ENCODE measurements at regions not wholly inside any gene's neighbourhood (a gene's known extent, or its start where the extent isn't known, plus 50 kb on each side); places are given as distances from the start of the nearest gene placed in this dataset.
"Not testable (repeated sequence)": the region's sequence is repeated elsewhere in the genome, so short reads cannot be mapped to it uniquely, and the experiment has no call there.

GRCh38 chr5:53262348-53262970 lies 152.9 kb upstream of the MOCS2 start:
- H3K4me3 ChIP-seq, result no peak overlapping the region
- no peaks in the 10 kb centered on the region for H3K27me3 ChIP-seq (ENCODE audit: low read depth)
- H3K9me3 ChIP-seq (replicated peaks), result no peaks in the 10 kb centered on the region
- TF ChIP-seq CTCF (IDR thresholded peaks at IDR 0.05; ENCODE audit: borderline replicate concordance), result peak; percentile 50
- H3K27ac ChIP-seq (replicated peaks), result no peak overlapping the region
- DNase-seq, result no peak
- no peaks in the 10 kb centered on the region for H3K4me1 ChIP-seq
- intact Hi-C loops (cut with micrococcal nuclease), result no loop called here
- H3K36me3 ChIP-seq, result no peaks in the 10 kb centered on the region

GRCh38 chr5:53263151-53263550 lies 153.6 kb upstream of the MOCS2 start:
- H3K36me3 ChIP-seq, result no peaks in the 10 kb centered on the region
- no peaks in the 10 kb centered on the region for H3K4me1 ChIP-seq
- intact Hi-C loops (cut with micrococcal nuclease), result no loop called here
- no peak overlapping the region for H3K27ac ChIP-seq (replicated peaks)
- no peak overlapping the region for H3K4me3 ChIP-seq
- peaks cover 6% of the 10 kb centered on the region for H3K9me3 ChIP-seq (replicated peaks)
- no peak for DNase-seq
- TF ChIP-seq CTCF (IDR thresholded peaks at IDR 0.05; ENCODE audit: borderline replicate concordance), result no peak
- peaks cover 4% of the 10 kb centered on the region for H3K27me3 ChIP-seq (ENCODE audit: low read depth)

DNA sequence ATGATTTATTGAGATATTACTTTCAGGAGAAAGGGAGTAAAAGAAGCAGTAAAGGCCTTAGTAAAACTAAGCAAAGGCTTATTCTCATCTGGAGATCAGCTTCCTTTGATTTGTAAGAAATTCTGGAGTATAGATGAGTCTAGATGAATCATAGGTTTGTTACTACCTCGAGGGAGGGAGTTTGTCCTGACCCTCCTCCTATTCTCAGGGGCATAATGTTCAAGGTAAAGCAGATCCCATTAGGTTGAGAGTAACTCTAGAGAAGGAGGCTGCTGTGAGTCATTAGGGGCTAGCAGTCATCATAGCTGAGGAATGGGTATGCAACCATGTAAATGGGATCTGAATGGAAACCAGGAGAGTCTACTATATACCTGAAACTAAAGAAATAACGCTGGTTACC lies 155.5 kb upstream of the MOCS2 start:
- no peak for TF ChIP-seq CTCF (IDR thresholded peaks at IDR 0.05; ENCODE audit: borderline replicate concordance)
- peaks cover 7% of the 10 kb centered on the region for H3K27me3 ChIP-seq (ENCODE audit: low read depth)
- intact Hi-C loops (cut with micrococcal nuclease), result no loop called here
- DNase-seq, result no peak
- no peak overlapping the region for H3K4me3 ChIP-seq
- H3K4me1 ChIP-seq, result no peaks in the 10 kb centered on the region
- H3K36me3 ChIP-seq, result no peaks in the 10 kb centered on the region
- no peak overlapping the region for H3K27ac ChIP-seq (replicated peaks)
- peaks cover 8% of the 10 kb centered on the region for H3K9me3 ChIP-seq (replicated peaks)

DNA sequence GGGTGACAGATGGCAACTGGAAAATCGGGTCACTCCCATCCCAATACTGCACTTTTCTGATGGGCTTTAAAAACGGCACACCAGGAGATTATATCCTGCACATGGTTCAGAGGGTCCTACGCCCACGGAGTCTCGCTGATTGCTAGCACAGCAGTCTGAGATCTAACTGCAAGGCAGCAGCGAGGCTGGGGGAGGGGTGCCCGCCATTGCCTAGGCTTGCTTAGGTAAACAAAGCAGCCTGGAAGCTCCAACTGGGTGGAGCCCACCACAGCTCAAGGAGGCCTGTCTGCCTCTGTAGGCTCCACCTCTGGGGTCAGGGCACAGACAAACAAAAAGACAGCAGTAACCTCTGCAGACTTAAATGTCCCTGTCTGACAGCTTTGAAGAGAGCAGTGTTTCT lies 158.7 kb upstream of the MOCS2 start:
- H3K27me3 ChIP-seq (ENCODE audit: low read depth); H3K4me3 ChIP-seq; intact Hi-C loops (cut with micrococcal nuclease); H3K9me3 ChIP-seq (replicated peaks); H3K27ac ChIP-seq (replicated peaks); H3K36me3 ChIP-seq; H3K4me1 ChIP-seq; DNase-seq: not testable (repeated sequence)

GRCh38 chr5:53275666-53276065 lies 166.1 kb upstream of the MOCS2 start:
- H3K36me3 ChIP-seq, result no peaks in the 10 kb centered on the region
- no peaks in the 10 kb centered on the region for H3K4me1 ChIP-seq
- no peak overlapping the region for H3K4me3 ChIP-seq
- DNase-seq, result no peak
- no peak for TF ChIP-seq CTCF (IDR thresholded peaks at IDR 0.05; ENCODE audit: borderline replicate concordance)
- H3K27me3 ChIP-seq (ENCODE audit: low read depth), result no peaks in the 10 kb centered on the region
- no peak overlapping the region for H3K27ac ChIP-seq (replicated peaks)
- H3K9me3 ChIP-seq (replicated peaks), result no peaks in the 10 kb centered on the region
- intact Hi-C loops (cut with micrococcal nuclease), result no loop called here

DNA sequence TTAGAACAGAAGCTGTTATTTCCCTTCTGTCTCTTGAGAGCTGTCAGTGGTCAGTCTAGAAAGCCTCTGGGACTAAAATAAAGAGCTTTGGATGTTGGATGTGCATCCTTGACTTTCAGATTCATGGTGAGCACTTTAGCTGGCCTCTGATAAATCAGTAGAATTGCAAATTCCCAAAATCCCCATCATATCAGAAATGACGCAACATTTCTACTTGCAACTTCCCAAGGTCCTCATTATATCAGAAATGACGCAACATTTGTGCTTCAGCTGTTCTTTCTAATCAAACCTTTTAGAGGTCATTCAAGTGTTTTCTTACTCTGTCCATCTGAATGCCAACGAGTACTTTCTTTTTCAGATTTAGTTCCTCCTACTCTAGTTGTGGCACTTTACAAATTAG lies 167.3 kb upstream of the MOCS2 start:
- intact Hi-C loops (cut with micrococcal nuclease), result no loop called here
- Histone ChIP-seq H3K27me3 (ENCODE audit: low read depth) (no peaks in the 10 kb centered on the region), H3K9me3 (replicated peaks) (peaks cover 1% of the 10 kb centered on the region), H3K27ac (replicated peaks) (peak overlapping the region; percentile 48), H3K4me1 (no peaks in the 10 kb centered on the region), H3K36me3 (no peaks in the 10 kb centered on the region), H3K4me3 (no peak overlapping the region)
- TF ChIP-seq CTCF (IDR thresholded peaks at IDR 0.05; ENCODE audit: borderline replicate concordance), result no peak
- no peak for DNase-seq

Measured in left ventricle myocardium inferior (tissue), 1 donor.